Erythroblast (primary cell): ENCODE measurements at regions not wholly inside any gene's neighbourhood (a gene's known extent, or its start where the extent isn't known, plus 50 kb on each side); places are given as distances from the start of the nearest gene placed in this dataset.

Experiments used
- GATA1 ChIP-seq: IDR thresholded peaks from 2 replicates; pipeline ENCODE4 v1.6.1; 2011; ENCODE audit warnings: low read depth, mild to moderate bottlenecking, control low read depth, low read length, moderate library complexity
- POLR2A ChIP-seq: IDR thresholded peaks from 2 replicates; pipeline ENCODE4 v1.6.1; 2011; ENCODE audit warnings: mild to moderate bottlenecking, low read length

GRCh38 chr16:85382717-85383118 lies 230.4 kb upstream of the GSE1 start:
- TF ChIP-seq POLR2A (no peak), GATA1 (no peak)
